Stimulated activated CD4-positive, alpha-beta T cell treated with anti-CD3 and anti-CD28 coated beads, Interleukin-12 subunit alpha, Interleukin-12 subunit beta, amount 100 ng/mL, for 24 hours (primary cell): ENCODE measurements at regions not wholly inside any gene's neighbourhood (a gene's known extent, or its start where the extent isn't known, plus 50 kb on each side); places are given as distances from the start of the nearest gene placed in this dataset.
"Not testable (repeated sequence)": the region's sequence is repeated elsewhere in the genome, so short reads cannot be mapped to it uniquely, and the experiment has no call there.

ENCODE experiments used
- DNase-seq, 2 experiments: peaks; one replicate each; pipeline ENCODE4 v3.0.0-alpha.2; 2020; ENCODE audit warnings: low read depth in 2 of 2

DNA sequence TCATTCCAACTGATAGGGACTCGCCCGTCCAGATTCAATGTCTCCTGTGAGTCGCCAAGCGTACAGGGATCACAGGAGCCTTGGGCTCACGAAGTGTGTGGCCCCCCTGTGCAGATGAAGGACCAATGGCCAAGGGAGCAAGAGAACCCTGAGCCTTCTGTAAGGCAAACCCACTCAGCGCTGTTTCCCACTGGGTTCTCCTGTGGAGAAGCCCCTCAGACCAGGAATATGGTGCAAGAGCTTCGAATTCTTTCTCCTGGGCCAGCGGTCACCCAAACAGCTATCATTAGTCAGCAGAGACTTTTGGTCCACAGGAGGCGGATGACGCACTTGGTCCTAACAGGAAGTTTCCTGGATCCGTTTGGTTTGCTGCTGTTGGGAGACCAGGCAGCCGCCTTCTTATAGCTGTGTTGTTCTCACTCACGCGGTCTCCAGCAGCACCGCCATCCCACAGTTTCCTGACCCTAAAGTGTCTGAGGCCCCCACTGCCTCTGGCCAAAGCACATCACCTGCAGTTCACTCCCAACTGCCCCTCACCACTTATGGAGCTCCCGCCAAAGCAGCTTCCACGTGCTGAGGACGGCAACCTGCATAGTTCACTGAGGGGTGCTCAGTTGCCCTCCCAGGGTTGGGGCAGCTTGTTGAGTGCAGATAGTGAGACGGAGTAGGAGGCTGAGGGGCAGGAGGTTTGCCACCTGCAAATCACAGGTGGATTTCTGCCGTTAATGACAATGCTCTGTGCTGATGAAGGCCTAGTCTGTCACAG lies 268.6 kb downstream of the ERMARD start:
- no peak for DNase-seq

DNA sequence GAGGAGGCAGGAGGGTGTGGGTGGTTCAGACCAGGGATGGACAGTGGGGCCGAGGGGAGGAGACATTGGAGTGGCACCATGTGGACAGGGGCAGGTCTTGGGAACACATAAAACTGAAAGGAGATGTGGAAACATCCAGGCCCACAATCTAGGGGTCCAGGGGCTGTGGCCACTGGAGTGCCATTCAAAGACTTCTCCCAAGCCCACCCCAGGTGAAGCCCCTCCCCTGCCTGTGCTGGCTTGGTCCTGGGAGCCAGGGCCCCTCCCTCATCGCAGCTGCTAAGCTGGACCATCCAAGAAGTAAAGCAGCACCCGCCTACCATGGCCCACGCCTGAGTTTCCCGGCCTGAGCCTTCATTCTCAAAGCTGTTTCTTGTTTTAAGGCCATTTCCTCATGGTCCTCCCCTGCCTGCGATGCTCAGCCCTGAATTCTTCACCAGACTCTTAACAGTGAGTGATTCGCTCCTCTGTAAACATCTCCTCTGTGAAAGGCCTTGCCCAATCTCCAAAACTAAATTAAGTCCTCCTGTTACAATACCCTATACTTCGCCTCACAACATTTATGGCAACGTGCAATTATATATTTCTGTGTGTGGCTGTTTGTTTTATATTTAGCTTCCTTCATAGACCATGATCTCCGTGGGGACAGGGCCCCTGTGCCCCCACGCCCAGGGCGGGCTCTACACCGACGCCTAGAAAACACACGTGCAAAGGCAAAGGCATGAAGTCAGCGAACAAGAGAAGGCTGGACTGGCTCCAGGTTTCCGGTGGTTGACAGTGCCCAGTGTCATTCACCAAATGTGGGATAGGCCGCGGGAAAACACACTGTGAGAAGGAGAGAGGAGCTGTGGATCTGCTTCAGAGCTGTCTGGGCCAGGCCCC lies 267.8 kb downstream of the ERMARD start:
- DNase-seq, result no peak

DNA sequence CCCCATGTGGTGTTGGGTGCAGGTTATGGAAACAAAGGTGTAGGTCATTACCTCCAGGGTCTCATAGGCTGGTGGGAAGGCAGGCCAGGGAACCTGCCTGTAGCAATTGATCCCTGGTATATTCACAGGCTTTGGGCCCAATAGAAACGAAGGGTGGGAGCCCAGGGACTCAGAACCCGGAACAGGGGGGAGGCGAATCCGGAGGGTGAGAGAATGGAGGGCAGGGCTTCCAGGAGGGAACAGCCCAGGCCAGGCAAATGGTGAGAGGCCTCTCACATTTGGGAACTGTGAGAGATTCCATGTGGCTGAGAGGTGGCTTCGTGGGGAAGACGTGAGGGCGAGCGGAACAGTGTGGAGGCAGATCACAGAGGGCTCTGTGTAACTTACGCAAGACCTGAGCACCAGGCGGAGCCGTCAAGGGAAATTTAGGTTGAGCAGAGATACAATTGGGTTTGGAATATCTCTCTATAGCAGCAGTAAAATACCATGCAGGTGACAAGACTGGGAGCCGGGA lies 267.1 kb downstream of the ERMARD start:
- no peak for DNase-seq

GRCh38 chr6:170017603-170018320 lies 266.3 kb downstream of the ERMARD start:
- no peak for DNase-seq

GRCh38 chr6:170013815-170014214 lies 262.4 kb downstream of the ERMARD start:
- DNase-seq, result no peak

DNA sequence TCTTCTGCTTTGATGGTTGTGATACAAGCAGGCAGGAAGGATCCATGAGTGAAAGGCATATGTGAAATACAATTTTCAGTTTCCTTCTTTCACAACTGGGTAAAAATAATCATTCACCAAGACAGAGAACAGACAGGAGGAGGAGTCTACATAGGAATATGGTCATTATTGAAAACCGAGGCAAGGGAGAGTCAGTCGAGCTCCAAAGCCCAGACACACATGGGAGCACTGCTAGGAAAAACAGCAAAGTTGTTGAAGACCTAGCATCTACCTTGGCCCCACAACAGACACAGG lies 260.6 kb downstream of the ERMARD start:
- no peak for DNase-seq

GRCh38 chr6:170011204-170012036 lies 260.0 kb downstream of the ERMARD start:
- DNase-seq, result no peak

- DNase-seq, result no peak
Measured at GRCh38 chr6:170010665-170011203, 259.3 kb downstream of the ERMARD start.

DNA sequence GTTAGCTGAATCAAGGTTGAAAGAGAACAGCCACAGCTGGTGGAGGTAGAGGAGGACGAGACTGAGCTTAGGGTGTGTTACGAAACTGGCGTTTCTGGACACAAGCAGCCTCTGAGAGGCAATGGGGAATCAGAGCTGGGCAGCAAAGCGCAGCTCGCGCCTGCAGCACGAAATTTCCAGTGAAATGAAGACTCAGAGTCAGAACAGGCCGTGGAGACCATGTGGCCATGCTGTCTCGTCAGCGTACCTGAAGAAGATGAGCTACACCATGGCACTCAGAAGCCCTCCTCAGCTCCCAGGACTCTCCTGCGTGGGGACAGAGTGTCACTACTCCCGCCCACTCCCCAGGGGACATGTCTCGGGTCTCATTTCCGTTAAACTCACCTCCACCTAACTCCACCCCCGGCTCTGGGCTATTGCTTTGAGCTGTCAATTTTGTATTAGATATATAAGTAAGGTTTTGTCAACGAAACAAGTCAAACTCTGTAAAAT lies 256.9 kb downstream of the ERMARD start:
- no peak for DNase-seq

DNA sequence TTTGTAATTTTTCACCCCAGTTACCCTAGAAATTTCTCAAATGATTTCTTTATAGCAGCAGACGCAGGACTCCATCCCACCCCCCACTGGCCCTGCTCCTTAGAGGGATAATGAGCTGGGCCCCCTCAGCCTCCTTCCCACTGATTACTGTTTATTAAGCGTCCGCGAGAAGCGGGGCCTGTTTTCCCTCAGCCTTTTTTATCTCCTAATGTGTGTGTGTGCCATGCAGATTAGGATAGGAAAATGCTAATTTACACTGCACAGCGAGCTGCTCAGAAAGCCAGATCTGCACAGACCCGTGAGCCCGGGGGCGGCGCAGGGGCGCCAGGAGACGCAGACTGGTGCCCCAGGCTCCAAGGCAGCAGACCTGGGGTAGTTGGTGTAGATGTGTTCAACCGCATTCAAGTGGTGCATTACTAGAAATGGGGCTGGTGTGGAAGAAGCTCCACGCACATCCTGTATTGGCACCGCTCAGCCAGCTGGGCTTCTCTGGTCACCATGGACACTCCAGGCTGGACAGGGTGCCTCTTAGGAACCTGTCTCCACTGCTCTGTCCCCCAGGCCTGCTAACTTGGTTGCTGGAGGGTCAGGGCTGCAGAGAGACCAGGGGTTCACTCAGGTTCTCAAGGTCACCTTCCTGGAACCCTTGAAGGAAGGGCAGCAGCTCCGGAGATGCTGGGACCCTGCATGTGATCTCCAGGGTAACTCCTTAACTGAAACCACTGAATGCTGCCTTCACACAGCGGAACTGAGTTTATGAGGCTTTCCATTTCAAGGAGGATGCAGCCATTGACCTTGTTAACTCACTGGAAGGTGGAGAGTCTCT lies 256.3 kb downstream of the ERMARD start:
- DNase-seq, result no peak

DNA sequence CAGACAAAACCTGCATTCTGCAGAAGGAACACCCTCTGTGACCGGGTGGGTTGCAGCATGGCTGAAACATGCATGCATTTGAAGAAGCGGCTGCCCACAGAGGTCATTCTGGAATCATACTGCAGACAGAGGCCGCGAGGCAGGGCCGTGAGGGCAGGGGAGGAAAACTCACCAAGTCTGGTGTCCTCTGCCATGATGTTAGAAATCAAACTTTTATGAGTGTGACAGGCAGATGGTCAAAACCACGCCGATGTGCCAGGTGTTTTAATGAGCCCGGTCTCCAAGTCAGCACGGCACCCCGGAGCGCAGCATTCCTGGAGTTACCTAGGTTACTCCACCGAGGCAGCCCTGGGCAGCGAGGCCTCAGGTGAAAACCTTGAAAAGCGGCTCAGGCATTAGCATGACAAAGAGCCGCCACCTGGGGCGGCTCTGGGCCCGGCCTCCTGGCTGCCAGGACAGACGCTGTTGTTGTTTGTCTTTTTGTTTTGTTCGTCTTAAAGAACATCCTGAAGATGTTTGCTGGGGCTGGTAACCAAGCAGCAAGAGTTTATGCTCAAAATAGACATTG lies 255.6 kb downstream of the ERMARD start:
- no peak for DNase-seq

DNA sequence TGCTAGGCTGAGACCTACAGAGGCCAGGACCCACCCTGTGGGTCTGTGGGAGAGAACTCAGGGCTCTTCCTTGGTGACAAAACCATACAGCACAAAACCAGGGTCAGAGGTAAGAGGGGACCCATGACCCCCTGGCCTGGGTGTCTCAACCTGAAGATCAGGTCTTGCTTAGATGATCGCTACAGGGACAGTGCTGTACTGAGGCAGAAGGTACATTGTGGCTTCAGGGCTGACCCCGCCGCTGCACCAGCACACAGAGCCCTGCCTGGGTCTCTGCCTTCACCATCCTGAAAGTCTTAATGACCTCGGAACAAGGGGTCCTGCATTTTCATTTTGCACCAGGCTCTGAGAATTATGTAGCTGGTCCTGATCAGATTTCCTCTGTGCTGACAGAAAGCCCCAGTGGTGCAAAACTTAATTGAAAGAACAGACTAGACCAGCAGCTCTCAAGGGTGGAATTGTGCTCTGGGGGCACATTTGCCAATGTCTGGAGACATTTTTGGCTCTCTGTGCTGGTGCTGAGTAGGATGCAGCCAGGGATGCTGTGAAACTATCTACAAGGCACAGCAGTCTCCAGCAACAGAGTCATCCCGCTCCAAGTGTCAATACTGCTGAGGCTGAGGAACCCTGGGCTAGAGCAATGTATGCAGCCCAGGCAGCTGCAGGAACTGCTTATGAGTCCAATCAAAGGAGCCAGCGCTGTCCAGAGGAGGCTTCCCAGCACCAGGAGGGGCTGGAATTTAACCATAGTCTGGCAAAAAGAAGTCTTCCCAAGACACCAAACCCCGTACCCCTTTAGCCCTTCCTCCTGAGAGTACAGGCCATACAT lies 254.9 kb downstream of the ERMARD start:
- no peak for DNase-seq

DNA sequence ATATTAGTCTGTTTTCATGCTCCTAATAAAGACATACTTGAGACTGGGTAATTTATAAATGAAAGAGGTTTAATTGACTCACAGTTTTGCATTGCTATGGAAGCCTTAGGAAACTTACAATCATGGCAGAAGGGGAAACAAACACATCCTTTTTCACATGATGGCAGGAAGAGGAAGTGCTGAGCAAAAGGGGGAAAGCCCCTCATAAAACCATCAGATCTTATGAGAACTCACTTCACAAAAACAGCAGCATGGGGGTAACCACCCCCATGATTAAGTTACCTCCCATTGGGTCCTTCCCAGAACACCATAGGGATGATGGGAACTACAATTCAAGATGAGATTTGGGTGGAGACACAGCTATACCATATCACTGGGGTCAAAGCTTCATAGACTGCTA lies 254.2 kb downstream of the ERMARD start:
- DNase-seq, result no peak

- no peak for DNase-seq
Measured at GRCh38 chr6:170004585-170005210, 253.3 kb downstream of the ERMARD start.

DNA sequence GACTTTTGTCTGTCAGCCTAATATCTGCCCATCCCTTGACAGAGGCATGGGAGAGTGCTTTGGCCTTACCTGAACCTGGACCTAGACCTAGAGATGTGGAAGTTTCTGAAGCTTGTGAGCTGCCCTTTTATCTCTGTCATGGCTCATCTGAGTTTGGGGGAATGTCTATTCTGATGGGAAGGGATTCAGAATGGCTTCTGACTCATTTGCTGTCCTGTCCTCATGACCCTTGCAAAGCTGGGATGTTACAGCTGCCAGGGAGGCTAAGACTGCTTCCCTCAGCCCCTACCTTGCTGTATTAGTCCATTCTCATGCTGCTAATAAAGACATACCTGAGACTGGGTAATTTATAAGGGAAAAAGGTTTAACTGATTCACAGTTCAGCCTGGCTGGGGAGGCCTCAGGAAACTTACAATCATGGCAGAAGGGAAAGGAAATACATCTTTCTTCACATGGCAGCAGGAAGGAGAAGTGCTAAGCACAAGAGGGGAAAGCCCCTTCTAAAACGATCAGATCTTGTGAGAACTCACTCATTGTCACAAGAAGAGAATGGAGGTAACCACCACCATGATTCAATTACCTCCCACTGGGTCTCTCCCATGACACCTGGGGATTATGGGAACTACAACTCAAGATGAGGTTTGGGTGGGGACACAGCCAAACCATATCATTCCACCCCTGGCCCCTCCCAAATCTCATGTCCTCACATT lies 252.2 kb downstream of the ERMARD start:
- DNase-seq, result no peak

DNA sequence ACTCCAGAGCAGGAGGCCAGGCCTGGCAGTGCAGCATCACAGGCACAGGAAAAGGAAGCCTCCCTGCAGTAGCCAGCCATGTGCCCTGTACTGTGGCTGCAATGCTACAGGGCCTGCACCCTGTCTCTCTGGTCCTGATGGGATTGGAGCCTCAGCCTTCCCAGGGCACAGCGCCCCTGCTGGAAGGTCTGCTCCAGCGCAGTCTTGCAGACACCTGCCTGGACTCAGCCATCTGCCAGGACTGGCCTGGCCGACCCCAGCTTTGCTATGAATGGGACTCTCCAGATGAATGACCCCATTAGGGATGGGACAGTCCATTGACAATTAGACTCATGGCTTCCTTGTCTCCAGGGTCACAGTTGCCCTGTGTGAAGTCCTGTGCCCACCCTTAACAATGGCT lies 251.6 kb downstream of the ERMARD start:
- DNase-seq, result no peak

DNA sequence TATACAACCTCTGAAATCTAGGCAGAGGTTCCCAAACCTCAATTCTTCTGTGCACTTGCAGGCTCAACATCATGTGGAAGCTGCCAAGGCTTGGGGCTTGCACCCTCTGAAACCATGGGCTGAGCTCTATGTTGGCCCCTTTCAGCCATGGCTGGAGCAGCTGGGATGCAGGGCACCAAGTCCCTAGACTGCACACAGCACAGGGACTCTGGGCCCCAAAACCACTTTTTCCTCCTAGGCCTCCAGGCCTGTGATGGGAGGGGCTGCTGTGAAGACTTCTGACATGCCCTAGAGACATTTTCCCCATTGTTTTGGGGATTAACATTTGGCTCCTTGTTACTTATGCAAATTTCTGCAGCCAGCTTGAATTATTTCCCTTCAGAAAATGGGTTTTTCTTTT lies 250.4 kb downstream of the ERMARD start:
- not testable (repeated sequence) for DNase-seq
